GM06990 (cell line): ENCODE measurements at regions not wholly inside any gene's neighbourhood (a gene's known extent, or its start where the extent isn't known, plus 50 kb on each side); places are given as distances from the start of the nearest gene placed in this dataset.
"Not testable (repeated sequence)": the region's sequence is repeated elsewhere in the genome, so short reads cannot be mapped to it uniquely, and the experiment has no call there.

ENCODE experiments used
- DNase-seq: peaks from one replicate; pipeline ENCODE4 v3.0.0-alpha.2; 2011; ENCODE audit not compliant: insufficient read length; ENCODE audit errors: extremely low read depth
- H3K27me3 ChIP-seq: replicated peaks from 2 replicates; pipeline ENCODE4 v1.6.0; 2011; ENCODE audit warnings: low read length; ENCODE audit not compliant: control insufficient read depth, insufficient read depth
- H3K36me3 ChIP-seq: 2 replicates; pipeline ENCODE4 v1.5.1; 2011; ENCODE audit warnings: low read length; ENCODE audit not compliant: control insufficient read depth, insufficient read depth
- H3K4me3 ChIP-seq: replicated peaks from 2 replicates; pipeline ENCODE4 v1.5.1; 2011; ENCODE audit warnings: low read depth, mild to moderate bottlenecking, control low read depth, low read length
- TF ChIP-seq, protein P1 (sequence below): IDR thresholded peaks from 2 replicates; pipeline ENCODE4 v1.5.1; 2011; ENCODE audit warnings: low read length, control low read depth, mild to moderate bottlenecking, inconsistent platforms; ENCODE audit not compliant: insufficient read depth, poor library complexity, severe bottlenecking

DNA sequence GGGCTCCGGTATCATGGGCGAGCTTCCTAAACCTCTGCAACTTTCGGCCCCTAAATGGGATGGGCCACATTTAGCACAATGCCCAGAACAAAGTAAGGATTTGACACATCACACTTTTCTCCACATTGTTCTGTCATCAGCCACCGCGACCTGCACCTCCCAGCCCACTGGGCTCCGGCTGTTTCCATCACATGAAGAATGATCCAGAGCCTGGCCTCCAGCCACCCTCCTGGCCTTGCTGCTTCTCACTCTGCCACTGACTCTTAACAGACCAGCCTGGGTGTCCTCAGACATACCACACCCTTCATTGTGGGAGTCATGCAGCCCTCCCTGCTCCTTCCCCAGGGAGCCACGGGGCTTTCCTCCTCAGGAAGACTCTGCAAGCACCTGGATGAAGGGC lies 113.7 kb downstream of the IGLL1 start:
- Histone ChIP-seq H3K4me3 (no peak overlapping the region), H3K27me3 (no peaks in the 10 kb centered on the region; the same call in 1 of the 2 replicates), H3K36me3 (no peaks in the 10 kb centered on the region)
- TF ChIP-seq, protein P1, sequence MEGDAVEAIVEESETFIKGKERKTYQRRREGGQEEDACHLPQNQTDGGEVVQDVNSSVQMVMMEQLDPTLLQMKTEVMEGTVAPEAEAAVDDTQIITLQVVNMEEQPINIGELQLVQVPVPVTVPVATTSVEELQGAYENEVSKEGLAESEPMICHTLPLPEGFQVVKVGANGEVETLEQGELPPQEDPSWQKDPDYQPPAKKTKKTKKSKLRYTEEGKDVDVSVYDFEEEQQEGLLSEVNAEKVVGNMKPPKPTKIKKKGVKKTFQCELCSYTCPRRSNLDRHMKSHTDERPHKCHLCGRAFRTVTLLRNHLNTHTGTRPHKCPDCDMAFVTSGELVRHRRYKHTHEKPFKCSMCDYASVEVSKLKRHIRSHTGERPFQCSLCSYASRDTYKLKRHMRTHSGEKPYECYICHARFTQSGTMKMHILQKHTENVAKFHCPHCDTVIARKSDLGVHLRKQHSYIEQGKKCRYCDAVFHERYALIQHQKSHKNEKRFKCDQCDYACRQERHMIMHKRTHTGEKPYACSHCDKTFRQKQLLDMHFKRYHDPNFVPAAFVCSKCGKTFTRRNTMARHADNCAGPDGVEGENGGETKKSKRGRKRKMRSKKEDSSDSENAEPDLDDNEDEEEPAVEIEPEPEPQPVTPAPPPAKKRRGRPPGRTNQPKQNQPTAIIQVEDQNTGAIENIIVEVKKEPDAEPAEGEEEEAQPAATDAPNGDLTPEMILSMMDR, result no peak
- DNase-seq, result no peak

DNA sequence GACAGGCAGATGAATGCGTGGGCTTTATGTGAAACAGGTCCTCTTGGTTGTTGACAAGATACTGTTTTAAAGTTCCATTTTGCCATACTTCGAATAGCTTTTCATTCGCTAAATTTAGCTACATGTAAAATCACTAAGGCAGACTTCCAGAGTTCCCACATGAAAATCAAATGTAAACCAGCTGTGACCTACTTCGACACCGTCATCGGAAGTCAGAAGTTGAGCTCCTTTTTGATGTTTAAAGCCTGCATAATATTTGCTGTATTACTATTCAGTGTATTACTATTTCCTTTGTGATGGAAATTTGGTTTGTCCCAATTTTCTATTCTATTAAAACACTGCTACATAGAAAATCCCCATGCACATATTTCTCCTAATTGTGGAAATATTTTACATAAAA lies 115.3 kb downstream of the IGLL1 start:
- not testable (repeated sequence) for H3K27me3 ChIP-seq, H3K4me3 ChIP-seq, DNase-seq, H3K36me3 ChIP-seq

DNA sequence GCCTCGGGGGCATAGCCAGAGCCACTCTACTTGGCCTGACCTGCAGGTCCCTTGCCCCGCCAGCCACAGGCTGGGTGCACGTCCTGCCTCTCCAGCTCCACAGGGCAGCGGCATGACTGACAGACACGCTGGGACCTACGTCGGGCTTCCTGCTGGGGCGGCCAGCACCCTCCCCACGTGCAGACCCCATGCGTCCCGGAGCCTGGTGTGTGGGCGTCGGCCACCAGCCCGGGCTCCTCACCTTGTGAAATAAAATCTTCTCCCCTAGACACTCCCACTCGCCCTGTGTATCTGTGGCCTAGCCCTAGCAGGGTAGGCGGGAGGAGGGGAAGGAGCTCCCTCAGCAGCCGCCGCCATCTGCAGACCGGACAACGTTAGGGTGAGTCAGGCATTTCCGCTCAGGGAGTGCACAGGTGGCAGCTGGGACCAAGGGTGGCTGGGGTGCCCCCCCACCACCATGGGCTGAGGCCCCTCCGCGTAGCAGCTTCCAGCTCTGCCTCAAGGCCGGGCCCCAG lies 119.5 kb downstream of the IGLL1 start:
- DNase-seq, H3K36me3 ChIP-seq, H3K27me3 ChIP-seq, H3K4me3 ChIP-seq: not testable (repeated sequence)

DNA sequence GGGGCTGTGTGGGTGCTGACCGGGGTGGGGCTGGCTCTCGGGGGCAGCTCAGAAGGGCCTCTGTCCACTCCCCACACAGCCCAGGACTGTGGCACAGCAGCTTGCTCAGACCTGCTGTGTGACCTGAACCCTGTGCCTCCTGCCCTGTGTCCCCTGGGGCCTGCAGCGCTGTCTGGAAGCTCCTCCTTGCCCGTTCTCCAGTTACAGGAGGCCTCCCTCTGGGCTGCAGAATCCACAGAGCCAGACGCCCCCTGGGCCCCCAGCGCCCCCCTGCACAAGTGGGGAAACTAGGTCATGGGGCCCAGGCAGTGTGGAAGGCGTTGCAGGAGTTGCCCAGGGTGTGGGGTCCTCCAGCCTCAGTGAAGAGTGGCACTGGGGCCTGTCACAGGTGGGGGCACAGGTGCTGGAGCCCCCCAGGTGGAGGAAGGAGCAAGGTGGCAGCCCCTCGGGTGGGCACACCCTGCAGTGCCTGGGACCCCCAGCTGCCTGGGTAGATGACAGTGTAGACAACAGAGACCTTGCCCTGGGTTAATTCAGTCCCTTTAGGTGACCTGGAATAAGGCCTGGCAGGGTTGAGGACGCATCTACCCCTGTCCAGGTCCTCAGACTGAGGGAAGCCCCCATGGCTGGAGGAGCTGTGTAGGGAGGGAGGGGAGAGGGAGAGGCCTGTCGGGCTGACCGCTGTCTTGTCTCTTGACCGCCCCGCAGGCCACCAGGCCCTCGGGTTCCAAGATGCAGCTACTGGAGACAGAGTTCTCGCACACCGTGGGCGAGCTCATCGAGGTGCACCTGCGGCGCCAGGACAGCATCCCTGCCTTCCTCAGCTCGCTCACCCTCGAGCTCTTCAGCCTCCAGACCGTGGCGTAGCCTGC lies 120.2 kb downstream of the IGLL1 start:
- H3K27me3 ChIP-seq, H3K36me3 ChIP-seq, DNase-seq, H3K4me3 ChIP-seq: not testable (repeated sequence)

DNA sequence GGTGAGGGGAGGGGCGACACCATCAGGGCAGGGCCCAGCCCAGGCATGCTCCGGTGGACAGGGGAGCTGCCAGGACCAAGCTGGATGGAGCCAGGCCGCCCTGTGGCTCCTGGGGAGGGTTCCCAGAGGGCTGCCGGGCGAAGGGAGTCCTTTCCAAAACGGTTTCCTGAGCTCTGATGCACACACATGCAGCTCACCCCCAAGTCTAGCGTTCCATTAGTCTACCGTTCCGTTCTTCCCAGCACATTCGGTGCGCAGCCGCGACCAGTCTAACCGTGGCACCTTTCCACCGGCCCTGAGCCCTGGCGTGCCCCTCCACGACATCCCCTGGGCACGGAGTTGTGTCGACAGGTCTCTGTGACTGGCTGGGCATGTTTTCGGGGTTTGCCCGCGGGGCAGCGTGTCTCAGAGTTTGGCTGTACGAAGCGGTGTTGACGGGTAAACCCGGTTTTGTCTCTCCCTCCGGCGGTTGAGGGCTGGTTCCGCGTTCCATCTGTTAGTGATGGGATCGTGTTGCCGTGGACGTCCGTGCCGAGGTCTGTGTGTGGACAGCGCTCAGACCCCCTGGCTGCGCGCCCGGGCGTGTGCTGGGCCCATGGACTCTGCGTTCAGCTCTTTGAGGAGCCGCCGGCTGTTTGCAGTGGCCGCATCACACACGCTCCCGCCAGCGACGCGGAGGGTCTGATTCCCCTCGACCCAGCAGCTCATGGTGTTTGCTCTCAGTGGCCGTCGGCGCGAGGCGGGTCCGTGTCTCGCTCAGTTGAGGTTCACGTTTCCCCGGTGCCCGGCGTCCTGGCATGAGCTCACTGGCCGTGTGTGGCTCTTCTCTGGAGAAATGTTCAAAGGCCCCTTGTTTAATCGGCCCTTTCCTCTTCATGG lies 121.2 kb downstream of the IGLL1 start:
- Histone ChIP-seq H3K4me3 (no peak overlapping the region), H3K36me3 (no peaks in the 10 kb centered on the region), H3K27me3 (no peaks in the 10 kb centered on the region)
- no peak for DNase-seq
- TF ChIP-seq, protein P1, result no peak

DNA sequence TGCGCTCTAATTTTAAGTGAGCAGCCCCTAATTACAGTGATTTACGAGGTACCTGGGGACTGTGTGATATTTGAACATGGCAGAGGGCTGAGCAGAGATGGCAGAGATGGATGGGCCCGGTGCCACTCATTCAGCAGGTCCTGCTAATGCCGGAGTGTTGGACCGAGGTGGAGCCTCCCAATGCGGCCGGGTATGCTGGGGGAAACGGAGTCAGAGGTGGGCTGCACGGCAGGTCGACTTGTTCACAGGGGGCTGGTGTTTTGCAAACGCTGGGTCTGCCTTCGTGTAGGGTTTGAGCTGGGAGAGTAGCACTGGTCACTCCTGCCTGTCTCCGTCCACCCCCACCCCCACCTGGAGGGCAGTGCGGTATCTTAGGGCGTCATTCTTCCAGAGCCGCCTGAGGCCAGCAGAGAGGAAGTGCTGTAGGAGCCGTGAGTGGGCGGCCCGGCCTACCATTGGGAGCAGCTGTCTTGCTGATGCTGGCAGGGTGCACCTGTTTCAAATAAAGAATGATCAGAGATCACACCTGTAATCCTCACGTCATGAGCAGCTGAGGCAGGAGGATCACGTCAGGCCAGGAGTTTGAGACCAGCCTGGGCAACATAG lies 122.6 kb downstream of the IGLL1 start:
- Histone ChIP-seq H3K36me3 (no peaks in the 10 kb centered on the region), H3K4me3 (no peak overlapping the region), H3K27me3 (no peaks in the 10 kb centered on the region)
- TF ChIP-seq, protein P1, result no peak
- no peak for DNase-seq

DNA sequence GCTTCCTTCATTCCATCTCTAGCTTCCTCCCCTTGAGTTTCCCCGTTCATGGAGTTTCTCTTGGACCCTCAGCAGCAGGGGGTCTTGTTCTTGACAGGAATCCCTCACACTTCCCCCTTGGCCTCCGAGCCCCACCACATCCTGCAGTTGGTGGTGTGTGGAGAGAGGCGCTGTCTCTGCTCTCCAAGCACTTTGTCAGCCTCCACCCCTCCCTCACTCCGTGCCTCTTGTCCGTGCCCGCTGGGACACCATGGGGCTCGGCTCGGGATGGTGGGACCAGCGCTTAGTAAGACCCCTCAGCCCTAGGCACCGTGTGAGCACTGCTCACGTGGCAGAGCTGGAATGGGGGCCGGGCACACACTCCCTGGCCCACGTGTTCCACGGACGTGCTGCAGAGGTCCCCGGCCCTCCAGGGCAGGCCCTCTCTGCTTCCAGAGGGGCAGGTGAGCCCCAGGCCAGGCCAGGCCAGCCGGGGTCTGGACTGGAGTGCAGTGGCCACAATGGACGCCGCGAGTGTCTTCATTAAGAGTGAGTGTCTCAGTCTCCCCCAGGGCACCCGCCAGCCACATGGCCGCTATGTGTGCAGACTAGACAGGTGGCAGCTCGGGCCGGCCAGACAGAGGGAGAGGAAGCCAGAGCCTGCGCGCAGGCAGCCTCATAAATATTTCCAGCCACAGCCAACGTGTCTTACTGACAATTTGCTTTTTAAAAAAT lies 123.3 kb downstream of the IGLL1 start:
- not testable (repeated sequence) for H3K36me3 ChIP-seq, DNase-seq, H3K27me3 ChIP-seq, H3K4me3 ChIP-seq

DNA sequence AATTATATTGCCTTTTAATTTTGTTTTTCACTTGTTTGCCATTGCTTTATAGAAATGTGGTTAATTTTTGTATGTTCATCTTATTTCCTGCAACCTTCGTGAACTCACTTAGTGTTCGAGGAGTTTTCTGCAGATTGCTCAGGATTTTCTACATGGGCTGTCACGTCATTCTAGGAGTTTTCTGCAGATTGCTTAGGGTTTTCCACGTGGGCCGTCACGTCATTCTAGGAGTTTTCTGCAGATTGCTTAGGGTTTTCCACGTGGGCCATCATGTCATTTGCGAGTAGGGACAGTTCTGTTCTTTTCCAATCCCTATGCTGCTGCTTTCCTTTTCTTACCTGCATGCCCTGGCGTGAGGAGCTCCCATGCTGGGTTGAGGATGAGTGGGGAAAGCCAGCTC lies 125.7 kb downstream of the IGLL1 start:
- not testable (repeated sequence) for H3K4me3 ChIP-seq, H3K36me3 ChIP-seq, H3K27me3 ChIP-seq, DNase-seq
